MM.1S (cell line): ENCODE measurements at regions not wholly inside any gene's neighbourhood (a gene's known extent, or its start where the extent isn't known, plus 50 kb on each side); places are given as distances from the start of the nearest gene placed in this dataset.
A peak's percentile ranks its signal among the peaks of the same experiment; 100 is the strongest.

Source experiments
- DNase-seq: peaks from one replicate; pipeline ENCODE4 v3.0.0-alpha.2; 2015
- H2AFZ ChIP-seq: fragments of 300-600 bp; sonication (generic); 2 replicates; pipeline ENCODE4 v1.6.0; 2016; ENCODE audit warnings: antibody characterized with exemption, low read length
- H3F3A ChIP-seq: fragments of 300-600 bp; sonication (generic); 2 replicates; pipeline ENCODE4 v1.6.1; 2016; ENCODE audit warnings: mild to moderate bottlenecking, antibody characterized with exemption, low read length, moderate library complexity, mixed read lengths; ENCODE audit not compliant: insufficient read depth
- H3K27ac ChIP-seq: fragments of 300-600 bp; sonication (generic); 2 replicates; pipeline ENCODE4 v1.5.1; 2016; ENCODE audit warnings: mild to moderate bottlenecking, low read length
- H3K27me3 ChIP-seq: fragments of 300-600 bp; sonication (generic); replicated peaks from 2 replicates; pipeline ENCODE4 v1.6.0; 2016; ENCODE audit warnings: low read length; ENCODE audit not compliant: insufficient read depth
- H3K36me3 ChIP-seq: fragments of 300-600 bp; sonication (generic); replicated peaks from 2 replicates; pipeline ENCODE4 v1.6.1; 2016; ENCODE audit warnings: mild to moderate bottlenecking, low read length, mixed read lengths; ENCODE audit not compliant: insufficient read depth
- H3K4me1 ChIP-seq: fragments of 300-600 bp; sonication (generic); 2 replicates; pipeline ENCODE4 v1.6.1; 2016; ENCODE audit warnings: low read length, mixed read lengths
- H3K4me2 ChIP-seq: fragments of 300-600 bp; sonication (generic); 2 replicates; pipeline ENCODE4 v1.6.0; 2016; ENCODE audit warnings: low read depth, low read length
- H3K4me3 ChIP-seq: fragments of 300-600 bp; sonication (generic); 2 replicates; pipeline ENCODE4 v1.5.1; 2016; ENCODE audit warnings: low read length, mixed read lengths
- H3K79me2 ChIP-seq: fragments of 300-600 bp; sonication (generic); 2 replicates; pipeline ENCODE4 v1.6.1; 2016; ENCODE audit warnings: mixed run types, low read length, mixed read lengths
- H3K9ac ChIP-seq: fragments of 300-600 bp; sonication (generic); 2 replicates; pipeline ENCODE4 v1.6.1; 2016; ENCODE audit warnings: low read length, mixed read lengths
- H3K9me2 ChIP-seq: fragments of 300-600 bp; sonication (generic); replicated peaks from 2 replicates; pipeline ENCODE4 v1.6.1; 2016; ENCODE audit warnings: mild to moderate bottlenecking, low read length, mixed read lengths; ENCODE audit not compliant: insufficient read depth
- H3K9me3 ChIP-seq: fragments of 300-600 bp; sonication (generic); replicated peaks from 2 replicates; pipeline ENCODE4 v1.6.1; 2016; ENCODE audit warnings: mild to moderate bottlenecking, low read length, mixed read lengths; ENCODE audit not compliant: insufficient read depth
- H4K20me1 ChIP-seq: fragments of 300-600 bp; sonication (generic); 2 replicates; pipeline ENCODE4 v1.6.1; 2016; ENCODE audit warnings: mild to moderate bottlenecking, low read length, moderate library complexity, mixed read lengths; ENCODE audit not compliant: insufficient read depth
- EZH2 ChIP-seq: fragments of 300-600 bp; sonication (generic); optimal IDR thresholded peaks from 2 replicates; pipeline ENCODE3; 2017; ENCODE audit warnings: low read depth, mild to moderate bottlenecking, antibody characterized with exemption, low read length, mixed read lengths
- EZH2phosphoT487 ChIP-seq: fragments of 300-600 bp; sonication (generic); IDR thresholded peaks from 2 replicates; pipeline ENCODE4 v1.6.1; 2018; ENCODE audit warnings: antibody characterized with exemption, low read length
- TF ChIP-seq, protein P1 (sequence below): fragments of 300-600 bp; sonication (generic); IDR thresholded peaks from 2 replicates; pipeline ENCODE4 v1.5.1; 2016; ENCODE audit warnings: antibody characterized with exemption, low read length, mixed read lengths

DNA sequence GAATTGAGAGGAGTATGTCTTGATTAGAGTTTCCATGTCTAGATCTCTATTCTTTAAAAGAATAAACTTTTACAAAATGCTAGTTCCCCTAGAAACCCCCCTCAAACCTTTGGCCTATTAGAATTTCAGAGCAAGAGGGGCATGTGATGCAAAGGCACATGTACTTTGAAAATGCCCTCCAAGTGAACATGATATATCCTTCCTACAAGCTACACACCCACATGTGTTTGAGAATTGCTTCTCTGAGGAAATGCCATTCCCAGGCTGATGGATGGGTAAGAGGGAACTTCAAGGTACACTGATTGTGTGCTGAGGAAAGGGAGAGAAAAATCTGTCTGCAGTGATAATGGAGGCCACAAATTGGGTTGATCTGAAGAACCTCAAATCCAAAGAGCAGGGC is 59.5 kb upstream of the PSMA1 start:
- H3K4me2 ChIP-seq = no peak overlapping the region
- H3K9me2 ChIP-seq = no peaks in the 10 kb centered on the region
- peak overlapping the region; percentile 93; the same call in 1 of the 2 replicates for H3K27ac ChIP-seq
- H3K79me2 ChIP-seq = no peaks in the 10 kb centered on the region
- no peak overlapping the region for H3K9ac ChIP-seq
- no peaks in the 10 kb centered on the region for H4K20me1 ChIP-seq
- no peaks in the 10 kb centered on the region for H3K9me3 ChIP-seq
- no peak overlapping the region for H2AFZ ChIP-seq
- H3F3A ChIP-seq = peaks cover 12% of the 10 kb centered on the region
- H3K4me1 ChIP-seq = peaks cover 23% of the 10 kb centered on the region
- H3K36me3 ChIP-seq = no peaks in the 10 kb centered on the region
- H3K4me3 ChIP-seq = no peak overlapping the region
- TF ChIP-seq, protein P1, sequence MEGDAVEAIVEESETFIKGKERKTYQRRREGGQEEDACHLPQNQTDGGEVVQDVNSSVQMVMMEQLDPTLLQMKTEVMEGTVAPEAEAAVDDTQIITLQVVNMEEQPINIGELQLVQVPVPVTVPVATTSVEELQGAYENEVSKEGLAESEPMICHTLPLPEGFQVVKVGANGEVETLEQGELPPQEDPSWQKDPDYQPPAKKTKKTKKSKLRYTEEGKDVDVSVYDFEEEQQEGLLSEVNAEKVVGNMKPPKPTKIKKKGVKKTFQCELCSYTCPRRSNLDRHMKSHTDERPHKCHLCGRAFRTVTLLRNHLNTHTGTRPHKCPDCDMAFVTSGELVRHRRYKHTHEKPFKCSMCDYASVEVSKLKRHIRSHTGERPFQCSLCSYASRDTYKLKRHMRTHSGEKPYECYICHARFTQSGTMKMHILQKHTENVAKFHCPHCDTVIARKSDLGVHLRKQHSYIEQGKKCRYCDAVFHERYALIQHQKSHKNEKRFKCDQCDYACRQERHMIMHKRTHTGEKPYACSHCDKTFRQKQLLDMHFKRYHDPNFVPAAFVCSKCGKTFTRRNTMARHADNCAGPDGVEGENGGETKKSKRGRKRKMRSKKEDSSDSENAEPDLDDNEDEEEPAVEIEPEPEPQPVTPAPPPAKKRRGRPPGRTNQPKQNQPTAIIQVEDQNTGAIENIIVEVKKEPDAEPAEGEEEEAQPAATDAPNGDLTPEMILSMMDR = no peak
- TF ChIP-seq EZH2 (no peak), EZH2phosphoT487 (no peak)
- no peak for DNase-seq
- no peaks in the 10 kb centered on the region for H3K27me3 ChIP-seq

DNA sequence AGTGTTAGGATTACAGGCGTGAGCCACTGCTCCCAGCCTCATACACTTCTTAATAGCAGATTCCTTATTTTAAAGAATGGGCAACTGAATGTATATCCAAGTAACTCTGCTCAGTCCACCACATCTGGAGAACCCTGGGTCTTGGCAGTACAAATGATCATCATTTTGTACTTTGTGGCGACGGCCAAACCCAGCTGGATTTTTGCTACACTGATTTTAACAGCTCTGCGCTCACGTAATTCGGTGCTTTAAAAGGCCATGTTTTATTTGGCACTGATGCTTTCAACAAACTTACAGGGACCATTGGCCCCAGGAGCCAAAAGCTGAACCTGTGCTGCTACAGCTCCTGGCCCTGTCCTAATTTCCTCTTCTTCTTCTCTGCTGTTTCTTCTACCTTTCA is 60.8 kb upstream of the PDE3B start:
- DNase-seq = no peak
- Histone ChIP-seq H4K20me1 (no peaks in the 10 kb centered on the region), H3K4me1 (peaks cover 17% of the 10 kb centered on the region), H3K4me3 (no peak overlapping the region), H3K36me3 (no peaks in the 10 kb centered on the region), H3K9me2 (no peaks in the 10 kb centered on the region), H3K79me2 (no peaks in the 10 kb centered on the region), H3K4me2 (no peak overlapping the region), H3K27me3 (no peaks in the 10 kb centered on the region), H3F3A (peaks cover 12% of the 10 kb centered on the region), H2AFZ (no peak overlapping the region), H3K9me3 (no peaks in the 10 kb centered on the region), H3K9ac (no peak overlapping the region), H3K27ac (no peak overlapping the region)
- TF ChIP-seq, protein P1 = no peak
- TF ChIP-seq EZH2phosphoT487 = no peak
- no peak for TF ChIP-seq EZH2

DNA sequence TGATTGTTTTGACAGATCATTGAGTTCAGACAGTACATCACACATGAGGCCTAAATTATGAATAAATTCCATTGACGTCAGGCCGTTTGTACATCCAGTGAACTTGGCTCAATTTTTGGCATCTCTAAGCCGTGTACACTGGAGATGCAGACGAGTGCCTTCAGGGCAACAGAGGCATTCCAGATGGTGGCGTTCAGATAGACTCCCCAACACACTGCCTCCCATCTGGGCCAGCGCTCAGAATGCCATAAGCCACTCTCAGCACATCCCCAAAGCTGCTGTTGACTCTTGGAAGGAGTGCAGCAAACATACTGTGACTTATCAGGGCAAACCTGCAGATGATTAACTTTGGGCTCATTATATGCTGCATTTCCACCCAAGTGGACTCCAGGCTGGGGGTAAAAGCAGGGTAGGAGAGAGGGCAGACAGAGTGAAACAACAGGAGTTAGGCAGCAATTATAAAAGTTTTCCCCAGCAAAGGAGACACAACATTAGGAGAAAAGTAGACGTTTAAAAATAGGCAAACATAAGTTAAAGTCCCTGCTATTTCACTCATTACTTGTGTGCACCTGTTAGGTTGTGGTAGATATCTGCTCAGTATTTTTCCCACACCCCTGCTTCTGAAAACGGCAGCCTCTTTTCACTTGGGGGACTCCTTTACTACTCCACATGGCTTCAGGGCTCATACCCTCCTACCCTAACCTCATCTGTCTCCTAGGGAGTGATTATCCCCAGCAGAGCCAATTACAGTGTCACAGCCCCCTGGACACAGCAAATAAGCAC is 60.2 kb upstream of the PDE3B start:
- H3K4me2 ChIP-seq = no peak overlapping the region

More for the DNA sequence above, 60.2 kb upstream of the PDE3B start:
- Histone ChIP-seq H3K4me3 (no peak overlapping the region), H3K9ac (no peak overlapping the region), H2AFZ (no peak overlapping the region), H3K9me3 (no peaks in the 10 kb centered on the region), H3K27me3 (no peaks in the 10 kb centered on the region), H4K20me1 (no peaks in the 10 kb centered on the region), H3K79me2 (no peaks in the 10 kb centered on the region), H3F3A (peaks cover 8% of the 10 kb centered on the region), H3K27ac (no peak overlapping the region), H3K4me1 (peaks cover 12% of the 10 kb centered on the region), H3K9me2 (no peaks in the 10 kb centered on the region), H3K36me3 (no peaks in the 10 kb centered on the region)
- TF ChIP-seq, protein P1 = no peak
- no peak for TF ChIP-seq EZH2
- no peak for TF ChIP-seq EZH2phosphoT487
- no peak for DNase-seq
